H1 (cell line): ENCODE measurements at regions not wholly inside any gene's neighbourhood (a gene's known extent, or its start where the extent isn't known, plus 50 kb on each side); places are given as distances from the start of the nearest gene placed in this dataset.

Source experiments
- CEBPB ChIP-seq: IDR thresholded peaks from 2 replicates; pipeline ENCODE4 v1.6.1; 2012; ENCODE audit warnings: low read depth, low read length
- HDAC2 ChIP-seq, 2 experiments: fragments of 300-600 bp in 1 of 2; sonication (generic) in 1 of 2; IDR thresholded peaks; 2 replicates each; pipeline ENCODE4 v1.6.1; 2011 to 2012; ENCODE audit warnings: low read depth in 2 of 2, low read length in 2 of 2, mild to moderate bottlenecking in 2 of 2, moderate library complexity in 2 of 2, borderline replicate concordance in 1 of 2, inconsistent platforms in 1 of 2
- RAD21 ChIP-seq, 2 experiments: IDR thresholded peaks in 1 of 2; conservative IDR thresholded peaks in 1 of 2; 2 replicates each; pipeline ENCODE4 v1.6.1; 2011; ENCODE audit warnings: low read depth in 2 of 2, low read length in 2 of 2, improper control_type of control experiment in 1 of 2, inconsistent platforms in 1 of 2, mild to moderate bottlenecking in 1 of 2, moderate library complexity in 1 of 2
- RNF2 ChIP-seq: fragments of 200-900, 300-1000 bp; sonication (generic); IDR thresholded peaks from 2 replicates; pipeline ENCODE4 v1.7.1; 2016; ENCODE audit warnings: borderline replicate concordance, low read depth, mild to moderate bottlenecking, antibody characterized with exemption, low read length; ENCODE audit not compliant: poor library complexity, severe bottlenecking; ENCODE audit errors: missing control alignments
- SRF ChIP-seq: IDR thresholded peaks from 2 replicates; pipeline ENCODE4 v1.6.1; 2011; ENCODE audit warnings: mild to moderate bottlenecking, low read depth, low read length, moderate library complexity
- TAF7 ChIP-seq: optimal IDR thresholded peaks from 2 replicates; pipeline ENCODE3; 2011; ENCODE audit warnings: low read depth, mild to moderate bottlenecking, inconsistent platforms, low read length, moderate library complexity, borderline replicate concordance
- TF ChIP-seq, protein P1 (sequence below): IDR thresholded peaks from 2 replicates; pipeline ENCODE4 v1.6.1; 2012; ENCODE audit warnings: low read length, inconsistent platforms
- TF ChIP-seq, protein P2 (sequence below): IDR thresholded peaks from 2 replicates; pipeline ENCODE4 v1.6.1; 2011; ENCODE audit warnings: low read length, improper control_type of control experiment

DNA sequence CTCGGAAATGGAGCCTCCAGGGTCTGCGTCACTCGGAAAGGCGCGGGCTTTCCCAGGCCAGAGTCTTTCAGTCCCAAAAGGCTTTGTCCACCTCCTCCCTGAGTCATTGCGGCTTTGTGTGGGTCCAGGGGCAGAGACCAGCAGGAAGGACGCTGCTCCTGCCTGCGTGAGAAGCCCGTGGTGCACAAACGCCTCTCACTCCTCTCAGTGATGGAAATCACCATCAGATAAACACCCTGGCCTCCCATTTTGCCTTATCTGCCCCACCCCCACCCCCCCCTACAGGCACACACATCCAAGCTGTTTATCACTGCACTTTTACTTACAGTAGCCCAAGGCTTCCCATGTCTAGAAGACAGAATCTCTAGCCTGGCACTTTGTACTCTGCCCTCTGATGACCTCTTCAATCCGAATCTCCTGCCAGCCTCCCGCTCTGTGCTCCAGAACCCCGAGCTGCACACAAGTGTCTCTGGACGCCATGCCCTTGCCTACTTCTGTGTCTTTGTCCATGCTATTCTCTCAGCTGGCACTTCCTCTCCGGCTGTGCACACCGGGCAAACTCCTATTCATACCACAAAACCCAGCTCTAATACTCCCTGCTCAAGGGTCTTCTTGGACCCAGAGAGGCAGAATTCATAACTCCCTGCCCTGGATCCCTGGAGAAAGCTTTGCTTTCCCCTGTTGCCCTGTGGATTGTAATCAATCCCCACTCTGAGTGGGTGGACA, 954.6 kb downstream of the TBC1D22A start (continued):
- TF ChIP-seq RAD21 (IDR thresholded peaks at IDR 0.05 in 1 of 2, conservative IDR thresholded peaks at IDR 0.05 in 1 of 2; ENCODE audit: low read depth in 2 of 2, low read length in 2 of 2), result no peak
- TF ChIP-seq CEBPB, result no peak
- TF ChIP-seq RNF2, result no peak
- TF ChIP-seq, protein P1, sequence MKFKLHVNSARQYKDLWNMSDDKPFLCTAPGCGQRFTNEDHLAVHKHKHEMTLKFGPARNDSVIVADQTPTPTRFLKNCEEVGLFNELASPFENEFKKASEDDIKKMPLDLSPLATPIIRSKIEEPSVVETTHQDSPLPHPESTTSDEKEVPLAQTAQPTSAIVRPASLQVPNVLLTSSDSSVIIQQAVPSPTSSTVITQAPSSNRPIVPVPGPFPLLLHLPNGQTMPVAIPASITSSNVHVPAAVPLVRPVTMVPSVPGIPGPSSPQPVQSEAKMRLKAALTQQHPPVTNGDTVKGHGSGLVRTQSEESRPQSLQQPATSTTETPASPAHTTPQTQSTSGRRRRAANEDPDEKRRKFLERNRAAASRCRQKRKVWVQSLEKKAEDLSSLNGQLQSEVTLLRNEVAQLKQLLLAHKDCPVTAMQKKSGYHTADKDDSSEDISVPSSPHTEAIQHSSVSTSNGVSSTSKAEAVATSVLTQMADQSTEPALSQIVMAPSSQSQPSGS, result no peak
- TF ChIP-seq SRF, result no peak
- no peak for TF ChIP-seq HDAC2 (IDR thresholded peaks at IDR 0.05; ENCODE audit: borderline replicate concordance in 1 of 2, low read depth in 2 of 2, low read length in 2 of 2)
- TF ChIP-seq, protein P2, sequence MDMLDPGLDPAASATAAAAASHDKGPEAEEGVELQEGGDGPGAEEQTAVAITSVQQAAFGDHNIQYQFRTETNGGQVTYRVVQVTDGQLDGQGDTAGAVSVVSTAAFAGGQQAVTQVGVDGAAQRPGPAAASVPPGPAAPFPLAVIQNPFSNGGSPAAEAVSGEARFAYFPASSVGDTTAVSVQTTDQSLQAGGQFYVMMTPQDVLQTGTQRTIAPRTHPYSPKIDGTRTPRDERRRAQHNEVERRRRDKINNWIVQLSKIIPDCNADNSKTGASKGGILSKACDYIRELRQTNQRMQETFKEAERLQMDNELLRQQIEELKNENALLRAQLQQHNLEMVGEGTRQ, result no peak
- TF ChIP-seq TAF7, result no peak
